IMR-90 (cell line): ENCODE measurements at regions not wholly inside any gene's neighbourhood (a gene's known extent, or its start where the extent isn't known, plus 50 kb on each side); places are given as distances from the start of the nearest gene placed in this dataset.
A peak's percentile ranks its signal among the peaks of the same experiment; 100 is the strongest.

ENCODE experiments used
- ATAC-seq: fragments of 200-7000 bp; cut with Tn5 transposase; 2 replicates; pipeline ENCODE4 v1.9.1; 2020; ENCODE audit warnings: low read depth, mild to moderate bottlenecking, moderate library complexity
- BruUV-seq: library from RNA; stranded (reverse); fragments of 400-500 nt; replicated peaks from 2 replicates; lab custom pipeline; 2021; lab: Mats Ljungman, UMichigan
- CTCF ChIA-PET: fragments of 300-600 bp; formaldehyde crosslinking; extraction: SDS; loops from one replicate; lab custom pipeline; 2021; ENCODE audit warnings: antibody characterized with exemption; lab: Yijun Ruan, JAX
- POLR2A ChIA-PET: fragments of 300-600 bp; sonication (Branson Sonifier 250); formaldehyde crosslinking; loops from one replicate; lab custom pipeline; 2022; ENCODE audit warnings: antibody characterized with exemption; ENCODE audit not compliant: unreplicated experiment; lab: Charles Lee
- DNase-seq: peaks from one replicate; pipeline ENCODE4 v3.0.0; 2013
- H2AFZ ChIP-seq: replicated peaks from 2 replicates; pipeline ENCODE3; 2013; ENCODE audit warnings: low read length, mild to moderate bottlenecking; ENCODE audit not compliant: poor library complexity
- H2AK5ac ChIP-seq: 2 replicates; pipeline ENCODE4 v1.6.1; 2013; ENCODE audit warnings: low read depth, low read length, inconsistent platforms
- H2AK9ac ChIP-seq: replicated peaks from 2 replicates; pipeline ENCODE3; 2013; ENCODE audit warnings: mild to moderate bottlenecking, low read depth, low read length, moderate library complexity; ENCODE audit not compliant: poor library complexity
- H2BK120ac ChIP-seq: 2 replicates; pipeline ENCODE4 v1.6.1; 2013; ENCODE audit warnings: low read depth, low read length, inconsistent platforms
- H2BK15ac ChIP-seq: 3 replicates; pipeline ENCODE4 v1.6.1; 2013; ENCODE audit warnings: low read depth, low read length, inconsistent platforms
- H2BK20ac ChIP-seq: 2 replicates; pipeline ENCODE4 v1.6.1; 2013; ENCODE audit warnings: low read depth, mild to moderate bottlenecking, inconsistent platforms, low read length, moderate library complexity
- H2BK5ac ChIP-seq: 2 replicates; pipeline ENCODE4 v1.6.1; 2013; ENCODE audit warnings: mild to moderate bottlenecking, low read depth, low read length, inconsistent platforms; ENCODE audit not compliant: poor library complexity, severe bottlenecking
- H3K14ac ChIP-seq: replicated peaks from 2 replicates; pipeline ENCODE4 v1.6.1; 2013; ENCODE audit warnings: low read depth, low read length, inconsistent platforms
- H3K18ac ChIP-seq: 2 replicates; pipeline ENCODE4 v1.6.1; 2013; ENCODE audit warnings: low read depth, low read length, control low read depth
- H3K23ac ChIP-seq: 2 replicates; pipeline ENCODE4 v1.6.1; 2013; ENCODE audit warnings: low read depth, low read length, inconsistent platforms
- H3K27ac ChIP-seq: 2 replicates; pipeline ENCODE4 v1.5.1; 2013; ENCODE audit warnings: mild to moderate bottlenecking, control low read depth, low read length; ENCODE audit not compliant: insufficient read depth
- H3K27me3 ChIP-seq: 2 replicates; pipeline ENCODE4 v1.6.1; 2013; ENCODE audit warnings: low read length; ENCODE audit not compliant: control insufficient read depth, insufficient read depth
- H3K36me3 ChIP-seq: 2 replicates; pipeline ENCODE4 v1.6.1; 2013; ENCODE audit warnings: low read length, mixed read lengths; ENCODE audit not compliant: control insufficient read depth, insufficient read depth
- H3K4ac ChIP-seq: 2 replicates; pipeline ENCODE4 v1.6.1; 2013; ENCODE audit warnings: low read depth, low read length, inconsistent platforms
- H3K4me1 ChIP-seq: 2 replicates; pipeline ENCODE4 v1.6.1; 2013; ENCODE audit warnings: low read length, mixed read lengths; ENCODE audit not compliant: control insufficient read depth, insufficient read depth
- H3K4me2 ChIP-seq: 2 replicates; pipeline ENCODE4 v1.6.1; 2013; ENCODE audit warnings: low read depth, mild to moderate bottlenecking, control low read depth, low read length, moderate library complexity
- H3K4me3 ChIP-seq: 2 replicates; pipeline ENCODE4 v1.5.1; 2013; ENCODE audit warnings: low read depth, mild to moderate bottlenecking, control low read depth, low read length, moderate library complexity; ENCODE audit not compliant: insufficient read depth
- H3K56ac ChIP-seq: 2 replicates; pipeline ENCODE4 v1.6.1; 2013; ENCODE audit warnings: low read length, inconsistent platforms; ENCODE audit not compliant: insufficient read depth; ENCODE audit errors: extremely low read depth
- H3K79me1 ChIP-seq, 2 experiments: 2 replicates each; pipeline ENCODE4 v1.6.1; 2013; ENCODE audit warnings: low read length in 2 of 2, inconsistent platforms in 1 of 2, low read depth in 1 of 2
- H3K9ac ChIP-seq: 2 replicates; pipeline ENCODE4 v1.6.1; 2013; ENCODE audit warnings: low read depth, low read length, control low read depth
- H3K9me1 ChIP-seq: 2 replicates; pipeline ENCODE4 v1.6.1; 2013; ENCODE audit warnings: low read length, inconsistent platforms; ENCODE audit not compliant: insufficient read depth
- H3K9me3 ChIP-seq: 2 replicates; pipeline ENCODE4 v1.6.1; 2013; ENCODE audit warnings: low read length; ENCODE audit not compliant: control insufficient read depth, insufficient read depth
- H4K20me1 ChIP-seq: 2 replicates; pipeline ENCODE4 v1.6.1; 2013; ENCODE audit warnings: low read length, inconsistent platforms; ENCODE audit not compliant: insufficient read depth
- H4K5ac ChIP-seq: 2 replicates; pipeline ENCODE4 v1.6.1; 2013; ENCODE audit warnings: mild to moderate bottlenecking, low read depth, low read length, control low read depth
- H4K8ac ChIP-seq, 2 experiments: 2 replicates each; pipeline ENCODE4 v1.6.1; 2013; ENCODE audit warnings: low read depth in 2 of 2, low read length in 2 of 2, control low read depth in 1 of 2, inconsistent platforms in 1 of 2
- H4K91ac ChIP-seq: 2 replicates; pipeline ENCODE4 v1.6.1; 2013; ENCODE audit warnings: low read depth, low read length, inconsistent platforms; ENCODE audit not compliant: insufficient read depth
- CEBPB ChIP-seq: IDR thresholded peaks from 2 replicates; pipeline ENCODE4 v1.6.1; 2012; ENCODE audit warnings: low read depth, low read length, improper control_type of control experiment
- MXI1 ChIP-seq: IDR thresholded peaks from 2 replicates; pipeline ENCODE4 v1.6.1; 2012; ENCODE audit warnings: low read depth, mild to moderate bottlenecking, low read length, moderate library complexity, borderline replicate concordance
- POLR2A ChIP-seq: IDR thresholded peaks from 2 replicates; pipeline ENCODE4 v1.6.1; 2012; ENCODE audit warnings: mild to moderate bottlenecking, low read depth, low read length
- RAD21 ChIP-seq: IDR thresholded peaks from 2 replicates; pipeline ENCODE4 v1.6.1; 2012; ENCODE audit warnings: low read length, improper control_type of control experiment
- RCOR1 ChIP-seq: IDR thresholded peaks from 2 replicates; pipeline ENCODE4 v1.6.1; 2012; ENCODE audit warnings: mild to moderate bottlenecking, low read length, improper control_type of control experiment; ENCODE audit not compliant: insufficient replicate concordance
- WGBS, 2 experiments: methylation state at CpG; one replicate each; pipeline versions ENCODE4 v1.1.5 to v1.1.7; 2013; ENCODE audit warnings: missing lambda C conversion rate in 2 of 2; ENCODE audit not compliant: insufficient read length in 1 of 2; ENCODE audit errors: extremely low coverage in 2 of 2; 5-methylcytosine and 5-hydroxymethylcytosine counted together
- dilution Hi-C: fragments of 300-500 bp; cut with HindIII; formaldehyde crosslinking; loops from one replicate; pipeline ENCODE4 v1.14.3; 2018; ENCODE audit warnings: low sequenced_read_pairs; ENCODE audit not compliant: unreplicated experiment
- in situ Hi-C: fragments of 300-500 bp; cut with MboI; formaldehyde crosslinking; loops from 3 replicates; pipeline ENCODE4 v1.14.3; 2019; ENCODE audit warnings: low sequenced_read_pairs, inconsistent platforms, mixed read lengths
- intact Hi-C: fragments of 100-400 bp; cut with micrococcal nuclease; formaldehyde crosslinking; loops from 2 replicates; pipeline ENCODE4 v1.10.0; 2022

DNA sequence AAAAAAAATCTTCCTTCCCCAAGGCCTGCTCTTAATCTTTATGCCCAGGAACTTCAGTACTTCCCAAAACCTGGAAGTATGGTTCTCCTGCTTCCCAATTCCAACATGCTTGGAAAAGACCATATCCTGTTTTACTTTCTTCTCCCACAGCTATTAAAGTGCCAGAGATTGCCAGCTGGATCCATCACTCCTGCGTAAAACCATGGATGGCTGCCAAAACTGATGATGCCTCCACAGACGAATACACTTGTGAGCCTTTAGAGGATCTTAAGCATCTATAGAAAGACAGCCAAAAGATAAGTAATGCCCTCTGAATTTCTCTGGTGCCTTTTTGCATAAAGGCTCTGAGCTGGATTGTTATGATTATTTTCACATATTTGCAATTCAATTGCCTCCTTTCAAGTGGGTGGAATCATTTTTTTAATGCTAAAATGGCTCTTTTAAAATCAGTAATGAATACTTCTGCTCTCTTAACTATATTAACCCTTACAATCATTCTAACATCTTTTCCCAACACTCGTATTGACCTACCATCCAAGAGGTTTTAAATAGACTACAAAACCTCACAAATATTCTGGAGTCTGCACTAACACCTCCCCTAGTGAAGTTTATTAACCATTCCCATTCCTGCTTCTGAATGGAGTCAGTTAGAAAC is 1807.8 kb downstream of the BRINP3 start:
- WGBS, 2 experiments = 100% methylated on average over 1 of the region's 3 CpGs; no CpG with 5 or more reads in 1 of the 2 experiments
- CTCF ChIA-PET = interaction anchor here (0.6 kb wide), 1 partner anchor 353 kb away, joined by 4 read pairs; no protein-coding TSS in a partner anchor

More for the DNA sequence above, 1807.8 kb downstream of the BRINP3 start:
- Histone ChIP-seq H3K56ac (no peak overlapping the region), H3K9me1 (no peaks in the 10 kb centered on the region), H2BK20ac (no peak overlapping the region), H3K14ac (no peak overlapping the region), H4K8ac (no peak overlapping the region), H3K23ac (no peak overlapping the region), H2AK9ac (no peak overlapping the region), H3K4ac (no peak overlapping the region), H3K27ac (no peak overlapping the region), H3K36me3 (no peaks in the 10 kb centered on the region), H3K4me2 (no peak overlapping the region), H2BK15ac (no peak overlapping the region), H2BK5ac (no peak overlapping the region), H3K4me1 (no peaks in the 10 kb centered on the region), H4K5ac (no peak overlapping the region), H2AFZ (no peak overlapping the region), H4K91ac (no peak overlapping the region), H3K79me1 (no peaks in the 10 kb centered on the region), H3K27me3 (no peaks in the 10 kb centered on the region), H3K18ac (no peak overlapping the region), H3K9me3 (no peaks in the 10 kb centered on the region), H4K20me1 (no peaks in the 10 kb centered on the region), H3K9ac (no peak overlapping the region), H2BK120ac (no peak overlapping the region), H2AK5ac (no peak overlapping the region), H3K4me3 (no peak overlapping the region)
- in situ Hi-C loops (no loop called here), intact Hi-C loops (no loop called here), dilution Hi-C loops (no loop called here)
- DNase-seq (peak; percentile 73), ATAC-seq (no peak)
- no TSS peak for BruUV-seq
- POLR2A ChIA-PET = no interaction called here
- TF ChIP-seq RCOR1 (no peak), POLR2A (no peak), RAD21 (no peak), MXI1 (no peak), CEBPB (no peak)
